Caco-2 (cell line): ENCODE measurements at regions not wholly inside any gene's neighbourhood (a gene's known extent, or its start where the extent isn't known, plus 50 kb on each side); places are given as distances from the start of the nearest gene placed in this dataset.

Source experiments
- BruUV-seq: library from RNA; stranded (reverse); fragments of 400-500 nt; replicated peaks from 2 replicates; lab custom pipeline; 2021; lab: Mats Ljungman, UMichigan
- CTCF ChIA-PET: fragments of 300-600 bp; sonication (Branson Sonifier 250); formaldehyde crosslinking; loops from one replicate; lab custom pipeline; 2022; ENCODE audit warnings: antibody characterized with exemption; lab: Charles Lee
- POLR2A ChIA-PET: fragments of 300-600 bp; sonication (Branson Sonifier 250); formaldehyde crosslinking; loops from one replicate; lab custom pipeline; 2022; ENCODE audit warnings: antibody characterized with exemption; lab: Charles Lee
- DNase-seq, 2 experiments: peaks; one replicate each; pipeline versions ENCODE4 v3.0.0 to v3.0.0-alpha.2; 2020 to 2022
- H3K27me3 ChIP-seq: replicated peaks from 2 replicates; pipeline ENCODE4 v1.6.0; 2011; ENCODE audit warnings: low read length; ENCODE audit not compliant: control insufficient read depth, insufficient read depth
- H3K36me3 ChIP-seq: 2 replicates; pipeline ENCODE4 v1.5.1; 2011; ENCODE audit warnings: low read length; ENCODE audit not compliant: control insufficient read depth, insufficient read depth
- H3K4me1 ChIP-seq: fragments of 250-450 bp; sonication (Bioruptor Pico); 2 replicates; pipeline ENCODE4 v1.5.1; 2020; ENCODE audit warnings: mild to moderate bottlenecking
- H3K4me3 ChIP-seq: 2 replicates; pipeline ENCODE4 v1.5.1; 2011; ENCODE audit warnings: low read depth, mild to moderate bottlenecking, control low read depth, low read length
- H3K9me3 ChIP-seq: fragments of 250-450 bp; sonication (Bioruptor Pico); 2 replicates; pipeline ENCODE4 v1.5.1; 2020; ENCODE audit warnings: mild to moderate bottlenecking, moderate library complexity
- H3K27ac Mint-ChIP-seq: one replicate; pipeline ENCODE4 v1.8.0; 2022; ENCODE audit warnings: mixed read lengths; ENCODE audit not compliant: unreplicated experiment
- H3K27me3 Mint-ChIP-seq: one replicate; pipeline ENCODE4 v1.8.0; 2022; ENCODE audit warnings: mixed read lengths; ENCODE audit not compliant: insufficient read depth, unreplicated experiment
- H3K36me3 Mint-ChIP-seq: one replicate; pipeline ENCODE4 v1.8.0; 2022; ENCODE audit warnings: mild to moderate bottlenecking, mixed read lengths; ENCODE audit not compliant: insufficient read depth, unreplicated experiment
- H3K4me1 Mint-ChIP-seq: one replicate; pipeline ENCODE4 v1.8.0; 2022; ENCODE audit warnings: low read depth, mixed read lengths; ENCODE audit not compliant: unreplicated experiment
- H3K4me3 Mint-ChIP-seq: one replicate; pipeline ENCODE4 v1.8.0; 2022; ENCODE audit warnings: mild to moderate bottlenecking, moderate library complexity, mixed read lengths; ENCODE audit not compliant: unreplicated experiment
- H3K9me3 Mint-ChIP-seq: one replicate; pipeline ENCODE4 v1.8.0; 2022; ENCODE audit warnings: mixed read lengths; ENCODE audit not compliant: unreplicated experiment
- intact Hi-C: fragments of 100-400 bp; cut with micrococcal nuclease; formaldehyde crosslinking; loops from one replicate; pipeline ENCODE4 v1.10.0; 2022; ENCODE audit not compliant: unreplicated experiment
- TF ChIP-seq, protein P1 (sequence below), 2 experiments: fragments of 200-600 bp in 1 of 2; IDR thresholded peaks; 1 replicate in 1 of 2; 2 replicates in 1 of 2; pipeline versions ENCODE4 v1.5.1 to v1.8.0; 2011 to 2022; ENCODE audit warnings: antibody characterized with exemption in 1 of 2, control low read depth in 1 of 2, inconsistent platforms in 1 of 2, low read depth in 1 of 2, low read length in 1 of 2, mild to moderate bottlenecking in 1 of 2, moderate library complexity in 1 of 2; ENCODE audit not compliant: insufficient read depth in 1 of 2, severe bottlenecking in 1 of 2, unreplicated experiment in 1 of 2

DNA sequence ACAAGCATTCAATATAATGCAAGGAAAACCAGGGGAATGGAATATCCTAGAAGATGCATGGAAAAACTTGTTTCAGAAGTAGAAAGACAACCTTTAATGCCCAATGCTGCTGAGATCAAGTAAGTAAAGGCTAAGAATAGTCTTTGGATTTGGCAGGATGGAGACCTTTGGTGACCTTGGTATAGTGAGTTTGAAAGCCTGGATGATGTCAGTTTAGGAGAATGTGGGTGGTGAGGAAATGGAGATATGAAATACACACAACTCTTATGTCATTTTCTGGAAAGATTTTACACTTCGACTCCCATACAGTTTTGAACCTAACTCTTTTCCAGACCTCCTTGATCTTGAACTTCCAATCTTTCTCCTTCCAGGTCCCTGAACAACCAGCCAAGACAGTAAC lies 185.7 kb downstream of the TFEC start:
- ChIA-PET CTCF (no interaction called here), POLR2A (no interaction called here)
- no peak overlapping the region for H3K27ac Mint-ChIP-seq
- TF ChIP-seq, protein P1, sequence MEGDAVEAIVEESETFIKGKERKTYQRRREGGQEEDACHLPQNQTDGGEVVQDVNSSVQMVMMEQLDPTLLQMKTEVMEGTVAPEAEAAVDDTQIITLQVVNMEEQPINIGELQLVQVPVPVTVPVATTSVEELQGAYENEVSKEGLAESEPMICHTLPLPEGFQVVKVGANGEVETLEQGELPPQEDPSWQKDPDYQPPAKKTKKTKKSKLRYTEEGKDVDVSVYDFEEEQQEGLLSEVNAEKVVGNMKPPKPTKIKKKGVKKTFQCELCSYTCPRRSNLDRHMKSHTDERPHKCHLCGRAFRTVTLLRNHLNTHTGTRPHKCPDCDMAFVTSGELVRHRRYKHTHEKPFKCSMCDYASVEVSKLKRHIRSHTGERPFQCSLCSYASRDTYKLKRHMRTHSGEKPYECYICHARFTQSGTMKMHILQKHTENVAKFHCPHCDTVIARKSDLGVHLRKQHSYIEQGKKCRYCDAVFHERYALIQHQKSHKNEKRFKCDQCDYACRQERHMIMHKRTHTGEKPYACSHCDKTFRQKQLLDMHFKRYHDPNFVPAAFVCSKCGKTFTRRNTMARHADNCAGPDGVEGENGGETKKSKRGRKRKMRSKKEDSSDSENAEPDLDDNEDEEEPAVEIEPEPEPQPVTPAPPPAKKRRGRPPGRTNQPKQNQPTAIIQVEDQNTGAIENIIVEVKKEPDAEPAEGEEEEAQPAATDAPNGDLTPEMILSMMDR (IDR thresholded peaks at IDR 0.05; ENCODE audit: insufficient read depth in 1 of 2, low read depth in 1 of 2, low read length in 1 of 2, severe bottlenecking in 1 of 2, unreplicated experiment in 1 of 2) = no peak
- Histone ChIP-seq H3K4me3 (no peak overlapping the region), H3K27me3 (no peaks in the 10 kb centered on the region), H3K4me1 (peaks cover 9% of the 10 kb centered on the region; the same call in 1 of the 2 replicates), H3K36me3 (no peaks in the 10 kb centered on the region), H3K9me3 (no peaks in the 10 kb centered on the region)
- no peaks in the 10 kb centered on the region for H3K27me3 Mint-ChIP-seq
- H3K9me3 Mint-ChIP-seq = no peaks in the 10 kb centered on the region
- BruUV-seq = no TSS peak
- no peak for DNase-seq
- H3K36me3 Mint-ChIP-seq = no peaks in the 10 kb centered on the region
- peaks cover 14% of the 10 kb centered on the region for H3K4me1 Mint-ChIP-seq
- intact Hi-C loops = no loop called here
- no peak overlapping the region for H3K4me3 Mint-ChIP-seq

DNA sequence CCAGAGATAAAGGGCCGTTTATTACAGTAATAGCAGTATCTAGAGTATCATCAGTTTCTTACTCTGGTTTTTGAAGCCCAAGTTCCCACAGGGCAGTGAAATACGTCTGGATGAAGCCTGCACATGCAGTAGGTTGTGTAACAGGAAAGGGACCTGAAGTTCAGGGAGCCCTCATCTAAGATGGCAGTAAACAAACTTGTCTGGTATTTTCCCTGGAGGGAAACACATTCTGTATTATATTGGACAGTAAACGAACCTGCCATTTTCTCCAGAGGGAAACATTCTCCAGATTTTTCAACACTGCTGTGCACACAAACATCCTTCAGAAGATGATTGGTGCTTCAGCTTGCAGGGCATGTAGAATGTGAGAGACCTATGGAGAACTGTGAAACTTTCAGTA lies 189.9 kb downstream of the TFEC start:
- peak; percentile 60 to 62 for DNase-seq
- H3K4me1 Mint-ChIP-seq = peaks cover 14% of the 10 kb centered on the region
- ChIA-PET POLR2A (no interaction called here), CTCF (interaction anchor here (0.7 kb wide), 1 partner anchor 29 kb away, joined by 7 read pairs; no protein-coding TSS in a partner anchor)
- no peaks in the 10 kb centered on the region for H3K27me3 Mint-ChIP-seq
- H3K4me3 Mint-ChIP-seq = no peak overlapping the region
- BruUV-seq = no TSS peak
- TF ChIP-seq, protein P1 (IDR thresholded peaks at IDR 0.05; ENCODE audit: insufficient read depth in 1 of 2, low read depth in 1 of 2, low read length in 1 of 2, severe bottlenecking in 1 of 2, unreplicated experiment in 1 of 2) = no peak
- no peaks in the 10 kb centered on the region for H3K9me3 Mint-ChIP-seq
- H3K4me1 ChIP-seq = peaks cover 9% of the 10 kb centered on the region; the same call in 1 of the 2 replicates
- intact Hi-C loops = loop anchor here (1.0 to 2.0 kb wide), 2 partner anchors 19 to 128 kb away; no protein-coding TSS in a partner anchor
- H3K36me3 Mint-ChIP-seq = no peaks in the 10 kb centered on the region
- H3K4me3 ChIP-seq = no peak overlapping the region
- no peaks in the 10 kb centered on the region for H3K27me3 ChIP-seq
- H3K36me3 ChIP-seq = no peaks in the 10 kb centered on the region
- no peaks in the 10 kb centered on the region for H3K9me3 ChIP-seq
- H3K27ac Mint-ChIP-seq = no peak overlapping the region

DNA sequence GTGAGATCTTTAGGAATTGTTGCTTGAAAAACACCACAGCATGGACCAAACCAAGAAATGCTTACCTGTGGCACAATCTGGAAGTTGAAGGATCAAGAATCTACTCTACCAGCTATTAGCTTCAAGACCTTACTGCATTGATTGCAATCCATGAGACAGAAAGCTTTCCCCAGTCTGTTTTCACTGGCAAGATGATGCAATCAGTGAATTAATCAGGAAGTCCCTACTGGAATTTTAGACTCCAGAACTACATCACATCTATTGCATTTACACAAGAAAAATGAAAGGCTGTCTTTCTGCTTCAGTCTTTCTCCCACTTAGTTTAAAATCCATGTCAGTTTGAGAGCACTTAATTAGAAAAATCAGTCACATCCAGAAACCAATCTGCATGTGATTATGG lies 191.7 kb downstream of the TFEC start:
- TF ChIP-seq, protein P1 (IDR thresholded peaks at IDR 0.05; ENCODE audit: insufficient read depth in 1 of 2, low read depth in 1 of 2, low read length in 1 of 2, severe bottlenecking in 1 of 2, unreplicated experiment in 1 of 2) = no peak
- CTCF ChIA-PET = no interaction called here
- Histone ChIP-seq H3K36me3 (no peaks in the 10 kb centered on the region), H3K9me3 (no peaks in the 10 kb centered on the region), H3K4me1 (peaks cover 9% of the 10 kb centered on the region; the same call in 1 of the 2 replicates), H3K27me3 (no peaks in the 10 kb centered on the region), H3K4me3 (no peak overlapping the region)
- H3K27me3 Mint-ChIP-seq = no peaks in the 10 kb centered on the region
- no peaks in the 10 kb centered on the region for H3K36me3 Mint-ChIP-seq
- no peak for DNase-seq
- H3K27ac Mint-ChIP-seq = no peak overlapping the region
- H3K9me3 Mint-ChIP-seq = no peaks in the 10 kb centered on the region
- H3K4me1 Mint-ChIP-seq = peaks cover 6% of the 10 kb centered on the region
- POLR2A ChIA-PET = no interaction called here
- H3K4me3 Mint-ChIP-seq = no peak overlapping the region
- no TSS peak for BruUV-seq
- intact Hi-C loops = no loop called here
